Caco-2 (cell line): ENCODE measurements at regions not wholly inside any gene's neighbourhood (a gene's known extent, or its start where the extent isn't known, plus 50 kb on each side); places are given as distances from the start of the nearest gene placed in this dataset.

ENCODE experiments used
- BruUV-seq: library from RNA; stranded (reverse); fragments of 400-500 nt; replicated peaks from 2 replicates; lab custom pipeline; 2021; lab: Mats Ljungman, UMichigan
- CTCF ChIA-PET: fragments of 300-600 bp; sonication (Branson Sonifier 250); formaldehyde crosslinking; loops from one replicate; lab custom pipeline; 2022; ENCODE audit warnings: antibody characterized with exemption; lab: Charles Lee
- POLR2A ChIA-PET: fragments of 300-600 bp; sonication (Branson Sonifier 250); formaldehyde crosslinking; loops from one replicate; lab custom pipeline; 2022; ENCODE audit warnings: antibody characterized with exemption; lab: Charles Lee
- DNase-seq, 2 experiments: peaks; one replicate each; pipeline versions ENCODE4 v3.0.0 to v3.0.0-alpha.2; 2020 to 2022
- H3K27me3 ChIP-seq: replicated peaks from 2 replicates; pipeline ENCODE4 v1.6.0; 2011; ENCODE audit warnings: low read length; ENCODE audit not compliant: control insufficient read depth, insufficient read depth
- H3K36me3 ChIP-seq: 2 replicates; pipeline ENCODE4 v1.5.1; 2011; ENCODE audit warnings: low read length; ENCODE audit not compliant: control insufficient read depth, insufficient read depth
- H3K4me1 ChIP-seq: fragments of 250-450 bp; sonication (Bioruptor Pico); 2 replicates; pipeline ENCODE4 v1.5.1; 2020; ENCODE audit warnings: mild to moderate bottlenecking
- H3K4me3 ChIP-seq: 2 replicates; pipeline ENCODE4 v1.5.1; 2011; ENCODE audit warnings: low read depth, mild to moderate bottlenecking, control low read depth, low read length
- H3K9me3 ChIP-seq: fragments of 250-450 bp; sonication (Bioruptor Pico); 2 replicates; pipeline ENCODE4 v1.5.1; 2020; ENCODE audit warnings: mild to moderate bottlenecking, moderate library complexity
- H3K27ac Mint-ChIP-seq: one replicate; pipeline ENCODE4 v1.8.0; 2022; ENCODE audit warnings: mixed read lengths; ENCODE audit not compliant: unreplicated experiment
- H3K27me3 Mint-ChIP-seq: one replicate; pipeline ENCODE4 v1.8.0; 2022; ENCODE audit warnings: mixed read lengths; ENCODE audit not compliant: insufficient read depth, unreplicated experiment
- H3K36me3 Mint-ChIP-seq: one replicate; pipeline ENCODE4 v1.8.0; 2022; ENCODE audit warnings: mild to moderate bottlenecking, mixed read lengths; ENCODE audit not compliant: insufficient read depth, unreplicated experiment
- H3K4me1 Mint-ChIP-seq: one replicate; pipeline ENCODE4 v1.8.0; 2022; ENCODE audit warnings: low read depth, mixed read lengths; ENCODE audit not compliant: unreplicated experiment
- H3K4me3 Mint-ChIP-seq: one replicate; pipeline ENCODE4 v1.8.0; 2022; ENCODE audit warnings: mild to moderate bottlenecking, moderate library complexity, mixed read lengths; ENCODE audit not compliant: unreplicated experiment
- H3K9me3 Mint-ChIP-seq: one replicate; pipeline ENCODE4 v1.8.0; 2022; ENCODE audit warnings: mixed read lengths; ENCODE audit not compliant: unreplicated experiment
- CTCF ChIP-seq, 2 experiments: fragments of 200-600 bp in 1 of 2; IDR thresholded peaks; 1 replicate in 1 of 2; 2 replicates in 1 of 2; pipeline versions ENCODE4 v1.5.1 to v1.8.0; 2011 to 2022; ENCODE audit warnings: antibody characterized with exemption in 1 of 2, control low read depth in 1 of 2, inconsistent platforms in 1 of 2, low read depth in 1 of 2, low read length in 1 of 2, mild to moderate bottlenecking in 1 of 2, moderate library complexity in 1 of 2; ENCODE audit not compliant: insufficient read depth in 1 of 2, severe bottlenecking in 1 of 2, unreplicated experiment in 1 of 2
- intact Hi-C: fragments of 100-400 bp; cut with micrococcal nuclease; formaldehyde crosslinking; loops from one replicate; pipeline ENCODE4 v1.10.0; 2022; ENCODE audit not compliant: unreplicated experiment

GRCh38 chr3:90011596-90011995, 904.2 kb downstream of the EPHA3 start:
- Mint-ChIP-seq H3K27ac (no peak overlapping the region), H3K27me3 (no peaks in the 10 kb centered on the region), H3K36me3 (no peaks in the 10 kb centered on the region), H3K9me3 (no peaks in the 10 kb centered on the region), H3K4me1 (peaks cover 8% of the 10 kb centered on the region), H3K4me3 (no peak overlapping the region)
- no TSS peak for BruUV-seq
- H3K4me1 ChIP-seq, result peaks cover 5% of the 10 kb centered on the region; the same call in 1 of the 2 replicates
- TF ChIP-seq CTCF (IDR thresholded peaks at IDR 0.05; ENCODE audit: insufficient read depth in 1 of 2, low read depth in 1 of 2, low read length in 1 of 2, severe bottlenecking in 1 of 2, unreplicated experiment in 1 of 2), result no peak
- no peak for DNase-seq
- intact Hi-C loops, result loop anchor here (2.0 kb wide), 1 partner anchor 71 kb away; no protein-coding TSS in a partner anchor
- no peak overlapping the region for H3K4me3 ChIP-seq
- no peaks in the 10 kb centered on the region for H3K36me3 ChIP-seq
- H3K9me3 ChIP-seq, result no peaks in the 10 kb centered on the region
- POLR2A ChIA-PET, result no interaction called here
- CTCF ChIA-PET, result interaction anchor here (0.7 kb wide), 1 partner anchor 197 kb away, joined by 6 read pairs; no protein-coding TSS in a partner anchor
- no peaks in the 10 kb centered on the region for H3K27me3 ChIP-seq

- no peaks in the 10 kb centered on the region for H3K9me3 ChIP-seq
- BruUV-seq, result no TSS peak
- H3K27me3 ChIP-seq, result no peaks in the 10 kb centered on the region
- TF ChIP-seq CTCF (IDR thresholded peaks at IDR 0.05; ENCODE audit: insufficient read depth in 1 of 2, low read depth in 1 of 2, low read length in 1 of 2, severe bottlenecking in 1 of 2, unreplicated experiment in 1 of 2), result no peak
- ChIA-PET CTCF (interaction anchor here (0.7 kb wide), 1 partner anchor 197 kb away, joined by 6 read pairs; no protein-coding TSS in a partner anchor), POLR2A (no interaction called here)
- no peak for DNase-seq
- H3K36me3 ChIP-seq, result no peaks in the 10 kb centered on the region
- no peak overlapping the region for H3K4me3 Mint-ChIP-seq
- no peaks in the 10 kb centered on the region for H3K27me3 Mint-ChIP-seq
- no peaks in the 10 kb centered on the region for H3K36me3 Mint-ChIP-seq
- intact Hi-C loops, result loop anchor here (2.0 kb wide), 1 partner anchor 71 kb away; no protein-coding TSS in a partner anchor
- peaks cover 8% of the 10 kb centered on the region for H3K4me1 Mint-ChIP-seq
- no peaks in the 10 kb centered on the region for H3K9me3 Mint-ChIP-seq
- no peak overlapping the region for H3K4me3 ChIP-seq
- H3K27ac Mint-ChIP-seq, result no peak overlapping the region
- H3K4me1 ChIP-seq, result peaks cover 5% of the 10 kb centered on the region; the same call in 1 of the 2 replicates
These were observed 904.6 kb downstream of the EPHA3 start for GRCh38 chr3:90011996-90012395.

- Mint-ChIP-seq H3K27ac (no peak overlapping the region), H3K27me3 (no peaks in the 10 kb centered on the region), H3K9me3 (no peaks in the 10 kb centered on the region), H3K36me3 (no peaks in the 10 kb centered on the region), H3K4me3 (no peak overlapping the region), H3K4me1 (no peaks in the 10 kb centered on the region)
- no peaks in the 10 kb centered on the region for H3K36me3 ChIP-seq
- H3K9me3 ChIP-seq, result no peaks in the 10 kb centered on the region
- H3K4me3 ChIP-seq, result no peak overlapping the region
- POLR2A ChIA-PET, result no interaction called here
- no peak for DNase-seq
- CTCF ChIA-PET, result no interaction called here
- no TSS peak for BruUV-seq
- H3K27me3 ChIP-seq, result no peaks in the 10 kb centered on the region
- no peaks in the 10 kb centered on the region for H3K4me1 ChIP-seq
- no peak for TF ChIP-seq CTCF (IDR thresholded peaks at IDR 0.05; ENCODE audit: insufficient read depth in 1 of 2, low read depth in 1 of 2, low read length in 1 of 2, severe bottlenecking in 1 of 2, unreplicated experiment in 1 of 2)
- intact Hi-C loops, result no loop called here
These were observed 908.4 kb downstream of the EPHA3 start for GRCh38 chr3:90015688-90016356.
